AG09309 (cell line): ENCODE measurements at regions not wholly inside any gene's neighbourhood (a gene's known extent, or its start where the extent isn't known, plus 50 kb on each side); places are given as distances from the start of the nearest gene placed in this dataset.

Experiments used
- DNase-seq: peaks from one replicate; pipeline ENCODE4 v3.0.0-alpha.2; 2010; ENCODE audit warnings: low read depth
- H3K4me3 ChIP-seq: 2 replicates; pipeline ENCODE4 v1.5.1; 2011; ENCODE audit warnings: mild to moderate bottlenecking, low read depth, low read length, moderate library complexity; ENCODE audit not compliant: control insufficient read depth
- CTCF ChIP-seq: IDR thresholded peaks from 2 replicates; pipeline ENCODE4 v1.5.1; 2011; ENCODE audit warnings: mild to moderate bottlenecking, low read depth, low read length, inconsistent platforms; ENCODE audit not compliant: insufficient read depth, control insufficient read depth; ENCODE audit errors: missing control alignments

DNA sequence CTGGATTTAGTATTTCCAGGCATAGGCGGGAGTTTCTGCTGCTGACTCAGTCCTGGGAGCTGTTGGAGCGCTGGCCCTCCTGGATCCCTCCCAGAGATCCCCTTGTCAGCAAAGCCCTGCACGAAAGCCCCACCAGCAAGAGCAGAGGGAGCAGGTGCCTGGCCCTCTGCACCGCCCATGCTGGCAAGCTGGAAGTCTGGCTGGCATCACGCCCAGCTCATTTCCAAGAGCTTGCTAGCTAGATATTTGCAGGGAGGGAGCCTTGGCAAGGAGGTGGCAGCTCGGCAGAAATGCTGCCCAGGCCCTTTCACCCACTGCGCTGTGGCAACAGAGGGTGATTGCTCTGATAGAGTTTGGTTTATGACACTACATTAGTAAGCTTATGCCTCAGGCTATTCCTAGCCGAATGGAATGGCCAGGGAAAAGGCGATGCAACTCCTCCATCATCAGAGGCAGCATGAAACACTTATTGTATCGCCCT, 193.9 kb downstream of the EMP1 start:
- no peak for TF ChIP-seq CTCF
- no peak overlapping the region for H3K4me3 ChIP-seq
- peak; percentile 46 for DNase-seq

GRCh38 chr12:13387101-13387500, 190.6 kb downstream of the EMP1 start:
- no peak overlapping the region for H3K4me3 ChIP-seq
- DNase-seq = no peak
- TF ChIP-seq CTCF = no peak

DNA sequence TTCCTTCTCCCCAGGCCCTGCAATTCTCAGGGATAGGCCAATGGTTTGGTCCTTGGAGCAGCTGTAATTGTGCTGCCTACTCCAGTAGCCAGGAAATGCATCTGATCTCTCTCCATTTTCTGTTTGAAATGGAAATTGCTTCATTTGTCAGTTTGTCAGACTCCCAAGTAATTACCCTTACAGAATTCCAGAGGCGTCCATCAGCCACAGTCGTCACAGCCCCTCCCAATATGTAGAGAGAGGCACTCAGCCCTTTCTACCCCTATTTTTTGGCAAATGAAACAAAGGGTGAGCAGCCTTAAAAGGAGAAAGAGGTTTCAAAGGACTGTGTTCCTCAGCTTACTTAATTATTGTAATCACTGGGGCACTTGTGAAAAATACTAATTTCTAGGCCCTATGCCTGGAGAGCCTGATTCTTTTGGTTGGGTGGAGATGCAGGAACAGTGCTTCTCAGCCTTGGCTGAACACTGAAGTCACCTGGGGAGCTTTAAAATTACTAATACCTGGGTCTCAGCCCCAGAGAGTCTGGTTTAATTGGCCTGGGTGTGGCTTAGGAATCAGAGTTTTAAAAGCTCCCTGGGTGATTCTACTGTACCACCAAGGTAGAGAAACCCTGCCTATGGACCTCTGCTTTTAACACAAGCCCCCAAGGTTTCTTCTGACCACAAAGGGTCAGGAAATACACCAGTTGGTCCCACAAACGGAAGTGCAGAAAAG, 190.0 kb downstream of the EMP1 start:
- DNase-seq = no peak
- H3K4me3 ChIP-seq = no peak overlapping the region
- no peak for TF ChIP-seq CTCF

DNA sequence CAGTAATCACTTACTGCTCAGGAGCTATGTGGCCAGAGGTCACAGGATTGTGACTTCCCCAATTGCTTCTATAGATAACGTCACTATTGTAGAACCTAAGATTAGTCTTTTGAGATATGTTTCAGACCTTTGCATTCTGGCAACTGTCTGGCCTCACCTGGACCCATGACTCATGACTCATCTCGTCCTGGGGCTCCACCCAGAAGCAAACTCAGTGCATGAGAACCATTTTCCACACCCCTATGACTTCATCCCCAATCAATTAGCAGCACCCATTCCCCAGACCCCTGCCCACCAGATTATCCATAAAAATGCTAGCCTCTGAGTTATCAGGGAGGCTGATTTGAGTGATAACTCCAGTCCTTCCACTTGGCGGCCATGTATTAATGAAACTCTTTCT, 186.9 kb downstream of the EMP1 start:
- no peak for DNase-seq
- no peak overlapping the region for H3K4me3 ChIP-seq
- TF ChIP-seq CTCF = no peak

DNA sequence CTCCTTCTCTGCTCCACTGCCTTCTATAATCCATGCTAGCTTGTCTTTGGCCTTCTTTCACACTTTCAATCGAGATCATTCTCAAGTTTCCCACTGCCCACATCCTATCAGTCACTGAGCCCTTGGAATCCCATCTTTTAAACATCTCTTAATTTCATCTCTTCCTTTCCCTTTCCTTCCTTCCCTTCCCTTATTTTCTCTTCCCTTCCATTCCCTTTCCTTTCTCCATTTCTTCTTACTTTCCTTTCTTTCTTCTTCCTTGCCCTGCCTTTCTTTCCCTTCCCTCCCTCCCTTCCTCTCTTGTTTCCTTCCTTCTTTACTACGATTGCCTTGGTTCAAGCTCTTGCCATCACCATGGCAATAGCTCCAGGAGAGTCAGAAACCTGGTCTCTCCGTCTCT, 183.8 kb downstream of the EMP1 start:
- no peak for DNase-seq
- TF ChIP-seq CTCF = no peak
- no peak overlapping the region for H3K4me3 ChIP-seq

DNA sequence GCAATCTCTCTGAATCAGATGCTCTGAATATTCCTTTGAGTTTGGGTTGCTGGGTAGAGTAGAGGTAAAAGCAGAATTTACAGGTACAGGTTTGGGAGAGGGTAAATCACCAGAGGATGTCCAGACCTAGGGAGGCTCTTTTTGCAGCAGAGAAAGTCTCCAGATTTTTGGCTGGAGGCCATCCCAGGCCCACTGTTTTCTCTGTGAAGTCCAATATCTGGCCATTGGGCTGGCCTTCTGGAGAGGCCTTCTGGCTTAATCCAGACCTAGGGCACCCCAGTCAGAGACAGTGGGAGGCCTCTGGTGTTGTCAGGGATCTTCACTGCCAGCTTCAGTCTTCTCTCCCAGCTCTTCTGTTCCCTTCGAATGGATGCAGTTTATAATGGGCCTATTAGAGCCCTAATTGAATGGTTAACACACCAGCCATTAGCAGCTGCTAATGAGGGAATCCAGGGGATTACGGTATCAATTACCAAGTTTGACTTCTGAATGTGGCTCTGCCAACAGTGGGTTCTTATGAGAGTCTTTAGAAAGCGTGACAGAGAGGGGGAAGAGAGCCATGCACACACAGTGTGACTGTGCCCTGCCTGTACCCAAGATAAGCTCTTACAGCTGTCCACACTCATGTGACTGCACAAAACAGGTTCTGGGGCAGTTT, 183.1 kb downstream of the EMP1 start:
- TF ChIP-seq CTCF = no peak
- no peak overlapping the region for H3K4me3 ChIP-seq

GRCh38 chr12:13377698-13378097, 181.2 kb downstream of the EMP1 start:
- no peak for TF ChIP-seq CTCF
- no peak for DNase-seq
- H3K4me3 ChIP-seq = no peak overlapping the region

More for the DNA sequence above, 183.1 kb downstream of the EMP1 start:
- no peak for DNase-seq
